Panc1 (cell line): ENCODE measurements at regions not wholly inside any gene's neighbourhood (a gene's known extent, or its start where the extent isn't known, plus 50 kb on each side); places are given as distances from the start of the nearest gene placed in this dataset.

Experiments
- CTCF ChIP-seq: fragments of 450-650 bp; IDR thresholded peaks from 2 replicates; pipeline ENCODE4 v1.5.1; 2017; ENCODE audit warnings: mild to moderate bottlenecking
- POLR2AphosphoS5 ChIP-seq: IDR thresholded peaks from 2 replicates; pipeline ENCODE4 v1.6.1; 2012; ENCODE audit warnings: mild to moderate bottlenecking, low read depth, low read length, moderate library complexity
- TF ChIP-seq, protein P1 (sequence below), 2 experiments: IDR thresholded peaks; 2 replicates each; pipeline ENCODE4 v1.6.1; 2011 to 2012; ENCODE audit warnings: low read depth in 2 of 2, control low read depth in 1 of 2, low read length in 1 of 2, mild to moderate bottlenecking in 1 of 2, moderate library complexity in 1 of 2; ENCODE audit not compliant: insufficient read depth in 1 of 2

DNA sequence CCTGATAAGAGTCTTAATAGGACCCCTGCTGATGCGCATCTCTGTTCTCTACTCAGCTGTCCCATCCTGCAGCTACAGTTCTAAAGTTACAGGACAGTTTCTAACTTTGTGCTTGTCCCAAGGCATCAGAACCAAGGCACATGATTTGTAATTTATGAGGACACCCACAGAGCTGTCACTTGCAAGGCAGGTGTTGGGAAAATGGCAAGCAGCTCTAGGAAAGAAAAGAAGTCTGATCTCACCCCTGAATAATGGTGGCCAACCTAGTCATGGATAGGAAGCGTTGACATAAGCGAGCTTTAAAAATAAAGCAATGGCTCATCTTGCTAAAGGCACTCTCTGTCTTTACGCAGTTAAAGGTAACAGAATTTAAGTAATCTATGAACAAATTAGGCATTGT lies 127.6 kb upstream of the VGLL2 start:
- TF ChIP-seq CTCF (no peak), POLR2AphosphoS5 (no peak)
- TF ChIP-seq, protein P1, sequence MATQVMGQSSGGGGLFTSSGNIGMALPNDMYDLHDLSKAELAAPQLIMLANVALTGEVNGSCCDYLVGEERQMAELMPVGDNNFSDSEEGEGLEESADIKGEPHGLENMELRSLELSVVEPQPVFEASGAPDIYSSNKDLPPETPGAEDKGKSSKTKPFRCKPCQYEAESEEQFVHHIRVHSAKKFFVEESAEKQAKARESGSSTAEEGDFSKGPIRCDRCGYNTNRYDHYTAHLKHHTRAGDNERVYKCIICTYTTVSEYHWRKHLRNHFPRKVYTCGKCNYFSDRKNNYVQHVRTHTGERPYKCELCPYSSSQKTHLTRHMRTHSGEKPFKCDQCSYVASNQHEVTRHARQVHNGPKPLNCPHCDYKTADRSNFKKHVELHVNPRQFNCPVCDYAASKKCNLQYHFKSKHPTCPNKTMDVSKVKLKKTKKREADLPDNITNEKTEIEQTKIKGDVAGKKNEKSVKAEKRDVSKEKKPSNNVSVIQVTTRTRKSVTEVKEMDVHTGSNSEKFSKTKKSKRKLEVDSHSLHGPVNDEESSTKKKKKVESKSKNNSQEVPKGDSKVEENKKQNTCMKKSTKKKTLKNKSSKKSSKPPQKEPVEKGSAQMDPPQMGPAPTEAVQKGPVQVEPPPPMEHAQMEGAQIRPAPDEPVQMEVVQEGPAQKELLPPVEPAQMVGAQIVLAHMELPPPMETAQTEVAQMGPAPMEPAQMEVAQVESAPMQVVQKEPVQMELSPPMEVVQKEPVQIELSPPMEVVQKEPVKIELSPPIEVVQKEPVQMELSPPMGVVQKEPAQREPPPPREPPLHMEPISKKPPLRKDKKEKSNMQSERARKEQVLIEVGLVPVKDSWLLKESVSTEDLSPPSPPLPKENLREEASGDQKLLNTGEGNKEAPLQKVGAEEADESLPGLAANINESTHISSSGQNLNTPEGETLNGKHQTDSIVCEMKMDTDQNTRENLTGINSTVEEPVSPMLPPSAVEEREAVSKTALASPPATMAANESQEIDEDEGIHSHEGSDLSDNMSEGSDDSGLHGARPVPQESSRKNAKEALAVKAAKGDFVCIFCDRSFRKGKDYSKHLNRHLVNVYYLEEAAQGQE (IDR thresholded peaks at IDR 0.05; ENCODE audit: insufficient read depth in 1 of 2, low read depth in 2 of 2, low read length in 1 of 2) = no peak
